SW 1271 (cell line): ENCODE measurements at regions not wholly inside any gene's neighbourhood (a gene's known extent, or its start where the extent isn't known, plus 50 kb on each side); places are given as distances from the start of the nearest gene placed in this dataset.
"Not testable (repeated sequence)": the region's sequence is repeated elsewhere in the genome, so short reads cannot be mapped to it uniquely, and the experiment has no call there.

Source experiments
- DNase-seq, 2 experiments: peaks; one replicate each; lab custom pipeline; 2025; lab: John Stamatoyannopoulos, UW

- DNase-seq, result no peak
These were observed 58.6 kb upstream of the CNTNAP2 start for GRCh38 chr7:146057958-146058357.

- no peak for DNase-seq
These were observed 61.7 kb upstream of the CNTNAP2 start for GRCh38 chr7:146054909-146055308.

DNA sequence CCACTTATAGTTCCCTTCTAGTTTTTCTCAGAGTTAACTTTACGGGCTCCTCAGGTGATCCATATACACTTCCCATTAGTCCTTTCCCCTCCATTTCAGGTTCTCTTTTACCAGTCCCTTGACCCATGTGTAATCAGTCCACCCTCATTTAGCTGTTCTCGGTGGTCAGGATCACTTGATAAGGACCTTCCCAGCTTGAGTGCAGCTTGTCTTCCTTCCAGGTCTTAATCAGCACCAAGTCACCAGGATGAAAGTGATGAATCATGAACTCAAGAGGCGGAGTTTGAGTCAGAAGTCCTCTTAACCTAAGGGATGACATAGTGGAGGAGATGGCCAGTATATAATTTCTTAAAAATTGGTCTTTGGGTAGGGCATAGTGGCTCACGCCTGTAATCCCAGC, 63.1 kb upstream of the CNTNAP2 start:
- DNase-seq, result no peak

DNA sequence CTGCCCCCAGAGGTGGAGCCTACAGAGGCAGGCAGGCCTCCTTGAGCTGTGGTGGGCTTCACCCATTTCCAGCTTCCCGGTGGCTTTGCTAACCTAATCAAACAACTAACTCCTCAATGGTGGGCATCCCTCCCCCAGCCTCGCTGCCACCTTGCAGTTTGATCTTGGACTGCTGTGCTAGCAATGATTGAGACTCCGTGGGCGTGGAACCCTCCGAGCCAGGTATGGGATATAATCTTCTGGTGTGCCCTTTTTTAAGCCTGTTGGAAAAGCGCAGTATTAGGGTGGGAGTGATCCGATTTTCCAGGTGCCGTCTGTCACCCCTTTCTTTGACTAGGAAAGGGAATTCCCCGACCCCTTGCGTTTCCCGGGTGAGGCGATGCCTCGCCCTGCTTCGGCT, 73.3 kb upstream of the CNTNAP2 start:
- not testable (repeated sequence) for DNase-seq

- no peak for DNase-seq
These were observed 88.3 kb upstream of the CNTNAP2 start for GRCh38 chr7:146028251-146028750.

GRCh38 chr7:146027243-146027642, 89.4 kb upstream of the CNTNAP2 start:
- DNase-seq, result no peak

GRCh38 chr7:146022776-146023175, 93.8 kb upstream of the CNTNAP2 start:
- no peak for DNase-seq

DNA sequence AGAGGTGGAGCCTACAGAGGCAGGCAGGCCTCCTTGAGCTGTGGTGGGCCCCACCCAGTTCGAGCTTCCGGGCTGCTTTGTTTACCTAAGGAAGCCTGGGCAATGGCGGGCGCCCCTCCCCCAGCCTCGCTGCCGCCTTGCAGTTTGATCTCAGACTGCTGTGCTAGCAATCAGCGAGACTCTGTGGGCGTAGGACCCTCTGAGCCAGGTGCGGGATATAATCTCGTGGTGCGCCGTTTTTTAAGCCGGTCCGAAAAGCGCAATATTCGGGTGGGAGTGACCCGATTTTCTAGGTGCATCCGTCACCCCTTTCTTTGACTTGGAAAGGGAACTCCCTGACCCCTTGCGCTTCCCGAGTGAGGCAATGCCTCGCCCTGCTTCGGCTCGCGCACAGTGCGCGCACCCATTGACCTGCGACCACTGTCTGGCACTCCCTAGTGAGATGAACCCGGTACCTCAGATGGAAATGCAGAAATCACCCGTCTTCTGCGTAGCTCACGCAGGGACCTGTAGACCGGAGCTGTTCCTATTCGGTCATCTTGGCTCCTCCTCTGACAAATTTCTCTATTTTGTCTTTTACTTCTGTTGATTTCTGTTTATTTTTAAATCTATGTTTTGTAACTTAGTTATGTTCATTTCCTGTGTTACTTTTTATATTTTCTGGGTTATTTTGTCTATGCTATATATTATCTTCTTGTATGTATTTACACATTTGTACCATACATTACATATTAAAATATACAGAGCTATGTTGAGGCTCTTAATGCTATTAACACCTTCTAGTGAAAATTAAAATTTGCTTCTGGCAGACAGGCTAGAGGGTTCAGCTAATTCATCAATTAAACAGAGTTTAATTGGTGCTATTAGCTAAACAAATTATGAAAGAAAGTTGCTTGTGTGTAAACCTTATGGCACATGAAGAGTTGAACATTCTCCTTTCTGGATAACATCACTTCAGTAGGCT, 97.3 kb upstream of the CNTNAP2 start:
- DNase-seq, result not testable (repeated sequence)

- not testable (repeated sequence) for DNase-seq
These were observed 99.2 kb upstream of the CNTNAP2 start for GRCh38 chr7:146017366-146017765.

GRCh38 chr7:146014154-146014553, 102.4 kb upstream of the CNTNAP2 start:
- not testable (repeated sequence) for DNase-seq

DNA sequence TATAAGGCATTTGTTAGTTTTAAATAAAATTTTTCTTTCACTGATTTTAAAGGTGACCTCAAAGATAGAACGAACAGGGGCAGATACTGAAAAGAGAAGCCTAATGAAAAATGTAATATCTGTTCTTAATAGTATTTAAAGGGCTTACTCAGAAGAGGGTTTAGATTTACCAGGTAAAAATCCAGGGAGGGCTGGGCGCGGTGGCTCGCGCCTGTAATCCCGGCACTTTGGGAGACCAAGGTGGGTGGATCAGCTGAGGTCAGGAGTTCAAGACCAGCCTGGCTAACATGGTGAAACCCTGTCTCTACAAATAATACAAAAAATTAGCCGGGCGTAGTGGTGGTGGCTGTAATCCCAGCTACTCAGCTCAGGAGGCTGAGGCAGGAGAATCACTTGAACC, 108.3 kb upstream of the CNTNAP2 start:
- no peak for DNase-seq

GRCh38 chr7:146004805-146005204, 111.8 kb upstream of the CNTNAP2 start:
- no peak for DNase-seq

- no peak for DNase-seq
These were observed 114.0 kb upstream of the CNTNAP2 start for GRCh38 chr7:146002431-146003078.

DNA sequence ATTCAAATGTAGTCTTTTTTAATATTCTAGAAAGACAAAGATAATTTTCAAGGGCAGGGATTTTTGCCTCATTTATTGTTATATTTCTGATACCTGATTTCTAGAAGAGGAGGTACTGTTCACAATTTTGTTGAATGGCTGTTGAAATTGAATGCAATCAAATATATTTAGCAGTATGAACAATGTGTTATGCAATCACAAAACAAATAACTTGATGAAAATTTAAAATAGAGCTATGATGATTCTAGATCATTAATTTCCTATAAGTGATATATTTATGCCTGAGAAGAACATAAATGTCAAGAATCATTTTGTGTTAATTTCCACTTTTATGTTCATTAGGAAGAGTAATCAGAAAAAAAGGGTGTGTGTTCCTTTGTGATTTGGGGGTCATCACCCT, 114.6 kb upstream of the CNTNAP2 start:
- DNase-seq, result no peak

DNA sequence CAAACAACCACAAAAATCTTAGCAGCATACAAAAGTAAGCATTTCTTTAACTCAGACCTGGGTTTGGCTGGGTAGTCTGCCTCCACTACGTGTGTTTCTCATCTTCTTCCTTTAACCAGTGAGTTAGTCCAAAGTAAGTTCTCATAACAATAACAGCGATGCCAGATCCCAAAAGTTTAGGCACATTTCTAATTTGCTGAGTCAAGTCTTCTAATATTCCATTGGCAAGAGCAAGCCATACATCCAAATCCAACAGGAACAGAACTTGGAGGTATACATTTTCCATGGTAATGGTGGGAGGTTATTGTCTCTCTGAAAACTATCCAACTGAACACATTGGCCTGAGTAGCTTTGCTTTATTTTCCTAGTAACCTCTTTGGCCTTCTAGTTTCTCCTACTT, 115.7 kb upstream of the CNTNAP2 start:
- DNase-seq, result no peak

DNA sequence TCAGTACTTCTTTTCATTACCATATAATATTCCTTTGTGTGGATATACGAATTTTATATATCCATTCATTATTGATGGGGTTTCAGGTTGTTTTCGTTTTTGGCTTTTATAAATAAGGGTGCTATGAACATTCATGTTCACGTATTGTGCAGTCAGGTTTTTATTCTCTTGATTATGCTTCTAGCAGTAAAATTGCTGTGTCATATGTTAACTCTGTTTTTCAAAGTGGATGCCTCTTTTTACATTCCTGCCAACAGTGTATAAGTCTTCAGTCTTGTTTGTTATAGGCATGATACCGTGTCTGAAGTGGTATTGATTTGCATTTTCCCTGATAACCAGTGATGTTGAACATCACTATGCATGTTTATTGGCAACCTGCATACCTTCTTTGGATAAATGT, 127.1 kb upstream of the CNTNAP2 start:
- no peak for DNase-seq

- no peak for DNase-seq
These were observed 130.2 kb upstream of the CNTNAP2 start for GRCh38 chr7:145986248-145986874.

DNA sequence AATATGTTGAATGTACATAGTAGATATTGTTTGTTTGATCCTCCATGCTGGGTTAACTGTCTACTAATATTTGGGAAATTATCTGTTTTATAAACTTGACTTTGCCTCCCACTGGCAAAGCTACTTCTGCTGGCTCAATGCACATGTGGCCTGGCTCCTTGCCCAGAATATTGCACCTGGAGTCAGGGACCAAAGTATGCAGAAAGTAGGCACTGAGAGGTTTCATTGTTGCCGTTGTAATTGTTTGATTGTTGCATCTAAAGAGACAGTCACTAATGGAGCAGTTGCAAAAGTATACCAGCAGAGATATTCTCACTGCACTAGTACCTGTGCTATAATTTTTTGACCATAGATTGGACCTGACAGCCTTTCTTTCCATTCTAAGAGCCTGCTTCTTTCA, 137.8 kb upstream of the CNTNAP2 start:
- no peak for DNase-seq

- DNase-seq, result no peak
These were observed 156.6 kb upstream of the CNTNAP2 start for GRCh38 chr7:145959981-145960380.

DNA sequence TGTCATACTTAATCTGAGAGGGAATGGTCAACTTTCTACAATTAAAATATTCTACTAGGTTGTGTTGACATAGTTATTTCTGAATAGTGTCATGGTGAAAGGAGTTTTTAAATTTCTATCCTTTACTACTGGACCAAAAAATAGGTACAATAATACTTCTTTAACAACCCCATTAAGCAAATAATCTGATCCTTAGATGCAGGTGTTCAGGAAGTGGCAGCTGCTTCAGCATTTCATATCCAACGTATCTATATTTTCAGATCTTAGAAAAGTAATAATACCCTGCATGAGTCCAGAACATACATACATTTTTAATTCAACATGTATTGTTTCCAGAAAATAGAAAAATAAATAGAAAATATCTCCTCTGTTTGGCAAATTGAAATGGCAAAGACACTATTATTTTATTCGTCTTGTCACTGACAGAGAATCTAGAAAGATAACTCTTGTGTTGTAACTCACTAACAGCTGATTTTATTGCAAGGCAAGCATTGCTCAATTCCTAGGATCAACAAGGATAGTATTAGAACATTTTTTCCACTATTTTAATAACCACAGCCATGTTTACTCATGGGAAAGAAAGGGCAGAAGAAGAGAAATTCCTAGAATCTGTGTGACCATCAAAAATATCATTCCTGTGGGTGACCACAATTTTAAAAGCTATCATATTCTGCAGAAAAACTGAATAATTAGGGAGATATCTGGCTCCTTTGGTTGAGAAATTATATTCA, 159.3 kb upstream of the CNTNAP2 start:
- DNase-seq, result no peak

DNA sequence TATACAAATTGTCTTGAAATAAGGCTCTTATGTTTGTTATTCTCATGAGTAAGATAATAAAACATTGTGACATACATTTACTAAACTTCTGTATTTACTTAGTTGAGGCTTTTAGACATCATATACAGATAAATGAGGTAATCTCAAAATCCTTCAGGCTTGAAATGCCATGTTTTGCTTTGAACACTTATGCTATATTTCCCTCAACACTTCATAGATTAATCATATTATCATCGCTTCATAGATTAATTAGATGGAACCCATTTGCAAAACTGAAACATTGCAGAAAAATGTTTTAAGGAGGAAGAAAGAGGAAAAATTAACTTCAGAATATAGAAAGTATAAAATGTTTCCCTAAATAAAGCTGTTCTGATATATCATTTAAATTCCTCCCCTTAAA, 165.0 kb upstream of the CNTNAP2 start:
- no peak for DNase-seq

DNA sequence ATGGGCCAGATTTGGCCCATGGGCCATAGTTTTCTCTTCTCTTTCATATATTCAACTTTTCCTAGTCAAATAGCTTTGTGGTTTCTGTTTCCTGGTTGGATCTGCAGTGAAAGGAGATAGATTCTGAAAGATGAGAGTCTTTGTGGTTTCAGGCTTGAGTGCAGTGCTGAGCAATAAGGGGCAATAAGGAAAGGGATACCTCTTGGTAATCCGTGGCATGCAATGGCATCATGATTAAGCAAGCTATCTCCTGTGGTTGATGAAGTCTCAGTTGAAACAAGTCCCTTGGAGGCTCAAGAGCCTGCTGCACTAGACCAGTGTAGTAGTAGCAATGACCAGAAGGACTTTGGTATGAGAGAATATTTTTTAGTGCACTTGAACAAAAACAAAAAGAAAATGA, 187.7 kb upstream of the CNTNAP2 start:
- no peak for DNase-seq
